Gastrocnemius medialis (tissue), 4 donors: ENCODE measurements at regions not wholly inside any gene's neighbourhood (a gene's known extent, or its start where the extent isn't known, plus 50 kb on each side); places are given as distances from the start of the nearest gene placed in this dataset.

Source experiments
- ATAC-seq, 2 donors: fragments of 150-250 bp; one replicate each; pipeline ENCODE4 v1.9.1; 2016
- DNase-seq, 2 donors: peaks; one replicate each; pipeline ENCODE4 v3.0.0-alpha.2; 2019
- H3K27ac ChIP-seq, 4 donors: fragments of 200-600 bp; sonication (generic); 1 replicate in 1 of 4; 2 replicates in 3 of 4; pipeline ENCODE4 v1.5.1; 2016 to 2018; ENCODE audit warnings: mild to moderate bottlenecking in 2 of 4, moderate library complexity in 1 of 4
- H3K27me3 ChIP-seq, 3 donors: fragments of 200-600 bp; sonication (generic) in 2 of 3; 1 replicate in 1 of 3; 2 replicates in 2 of 3; pipeline versions ENCODE4 v1.5.1 to v1.6.0; 2016 to 2019; ENCODE audit warnings: mild to moderate bottlenecking in 1 of 3, moderate library complexity in 1 of 3
- H3K36me3 ChIP-seq, 2 donors: fragments of 200-600 bp; sonication (generic) in 1 of 2; one replicate each; pipeline ENCODE4 v1.5.1; 2017 to 2018
- H3K4me1 ChIP-seq, 2 donors: fragments of 200-600 bp; sonication (generic) in 1 of 2; one replicate each; pipeline ENCODE4 v1.5.1; 2016 to 2017; ENCODE audit warnings: mild to moderate bottlenecking in 2 of 2
- H3K4me3 ChIP-seq, 4 donors: fragments of 200-600 bp; sonication (generic) in 3 of 4; 1 replicate in 1 of 4; 2 replicates in 3 of 4; pipeline ENCODE4 v1.5.1; 2016 to 2019; ENCODE audit warnings: mild to moderate bottlenecking in 2 of 4
- H3K9me3 ChIP-seq, 3 donors: fragments of 200-600 bp; sonication (generic) in 2 of 3; 1 replicate in 1 of 3; 2 replicates in 2 of 3; pipeline ENCODE4 v1.5.1; 2016 to 2019
- POLR2A ChIP-seq, 2 donors: fragments of 450-650 bp; IDR thresholded peaks; one replicate each; pipeline ENCODE4 v1.6.1; 2017; ENCODE audit warnings: antibody characterized with exemption in 2 of 2, mild to moderate bottlenecking in 2 of 2, moderate library complexity in 2 of 2
- in situ Hi-C, 4 donors: fragments of 200-750 bp; cut with MboI; loops; one replicate each; pipeline versions ENCODE4 v1.15.0 to v1.8.0; 2017; ENCODE audit warnings: low sequenced_read_pairs in 4 of 4
- intact Hi-C: fragments of 100-400 bp; cut with DNase I; formaldehyde crosslinking; loops from one replicate; pipeline ENCODE4 v1.15.1; 2023; ENCODE audit warnings: low total_unique reads
- TF ChIP-seq, protein P1 (sequence below), 5 experiments: fragments of 450-650 bp in 3 of 5; fragments of 200-600 bp in 2 of 5; sonication (generic) in 2 of 5; IDR thresholded peaks in 4 of 5; conservative IDR thresholded peaks in 1 of 5; 1 replicate in 4 of 5; 2 replicates in 1 of 5; pipeline ENCODE4 v1.5.1; 2016 to 2019; ENCODE audit warnings: antibody characterized with exemption in 5 of 5, mild to moderate bottlenecking in 3 of 5, moderate library complexity in 3 of 5

DNA sequence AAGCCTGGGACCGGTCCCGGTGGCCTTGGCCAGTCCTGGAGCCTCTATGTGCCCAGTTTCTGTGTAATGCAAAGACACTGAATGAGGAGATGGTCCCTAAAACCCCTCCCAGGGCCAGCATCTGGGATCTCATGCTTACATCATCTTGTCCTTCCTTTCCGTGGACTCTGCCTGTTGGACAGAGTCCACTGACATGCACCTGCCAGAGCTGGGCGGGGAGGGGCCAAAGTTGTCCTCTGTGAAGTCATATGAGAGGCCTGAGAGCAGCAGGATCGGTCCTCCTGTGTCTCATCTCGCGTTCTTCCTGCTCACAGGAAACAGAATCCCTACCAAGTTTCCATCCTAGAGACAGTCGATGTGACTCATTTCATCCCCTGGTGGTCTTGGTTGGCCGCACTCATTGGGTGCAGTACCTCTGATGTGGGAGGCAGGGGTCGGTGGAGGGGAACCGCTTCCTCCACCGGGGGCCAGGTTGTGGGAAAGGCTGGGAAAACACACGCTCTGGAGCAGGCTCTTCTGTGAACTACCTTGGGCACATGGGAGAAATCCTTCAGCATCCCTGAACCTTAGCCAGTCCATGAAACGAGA lies 389.6 kb upstream of the PODXL start:
- in situ Hi-C loops = loop anchor here in 3 of 4 donors (5.0 to 25.0 kb wide), 4 partner anchors 206 to 641 kb away; partner anchors contain the start of gene PLXNA4 (in 3 of the 3)
- ATAC-seq = no peak
- no peak for TF ChIP-seq POLR2A (IDR thresholded peaks at IDR 0.05)
- TF ChIP-seq, protein P1, sequence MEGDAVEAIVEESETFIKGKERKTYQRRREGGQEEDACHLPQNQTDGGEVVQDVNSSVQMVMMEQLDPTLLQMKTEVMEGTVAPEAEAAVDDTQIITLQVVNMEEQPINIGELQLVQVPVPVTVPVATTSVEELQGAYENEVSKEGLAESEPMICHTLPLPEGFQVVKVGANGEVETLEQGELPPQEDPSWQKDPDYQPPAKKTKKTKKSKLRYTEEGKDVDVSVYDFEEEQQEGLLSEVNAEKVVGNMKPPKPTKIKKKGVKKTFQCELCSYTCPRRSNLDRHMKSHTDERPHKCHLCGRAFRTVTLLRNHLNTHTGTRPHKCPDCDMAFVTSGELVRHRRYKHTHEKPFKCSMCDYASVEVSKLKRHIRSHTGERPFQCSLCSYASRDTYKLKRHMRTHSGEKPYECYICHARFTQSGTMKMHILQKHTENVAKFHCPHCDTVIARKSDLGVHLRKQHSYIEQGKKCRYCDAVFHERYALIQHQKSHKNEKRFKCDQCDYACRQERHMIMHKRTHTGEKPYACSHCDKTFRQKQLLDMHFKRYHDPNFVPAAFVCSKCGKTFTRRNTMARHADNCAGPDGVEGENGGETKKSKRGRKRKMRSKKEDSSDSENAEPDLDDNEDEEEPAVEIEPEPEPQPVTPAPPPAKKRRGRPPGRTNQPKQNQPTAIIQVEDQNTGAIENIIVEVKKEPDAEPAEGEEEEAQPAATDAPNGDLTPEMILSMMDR (IDR thresholded peaks at IDR 0.05 in 4 of 5, conservative IDR thresholded peaks at IDR 0.05 in 1 of 5) = no peak
- intact Hi-C loops = loop anchor here (1.0 to 10.0 kb wide), 4 partner anchors 119 to 636 kb away; no protein-coding TSS in a partner anchor
- no peaks in the 10 kb centered on the region for H3K9me3 ChIP-seq
- DNase-seq = no peak
- H3K4me3 ChIP-seq = peak overlapping the region in 1 of 4 donors; percentile 23
- no peaks in the 10 kb centered on the region for H3K27me3 ChIP-seq
- no peak overlapping the region for H3K27ac ChIP-seq
- H3K36me3 ChIP-seq = no peaks in the 10 kb centered on the region
- peaks cover 8 to 9% of the 10 kb centered on the region in 2 donors for H3K4me1 ChIP-seq

DNA sequence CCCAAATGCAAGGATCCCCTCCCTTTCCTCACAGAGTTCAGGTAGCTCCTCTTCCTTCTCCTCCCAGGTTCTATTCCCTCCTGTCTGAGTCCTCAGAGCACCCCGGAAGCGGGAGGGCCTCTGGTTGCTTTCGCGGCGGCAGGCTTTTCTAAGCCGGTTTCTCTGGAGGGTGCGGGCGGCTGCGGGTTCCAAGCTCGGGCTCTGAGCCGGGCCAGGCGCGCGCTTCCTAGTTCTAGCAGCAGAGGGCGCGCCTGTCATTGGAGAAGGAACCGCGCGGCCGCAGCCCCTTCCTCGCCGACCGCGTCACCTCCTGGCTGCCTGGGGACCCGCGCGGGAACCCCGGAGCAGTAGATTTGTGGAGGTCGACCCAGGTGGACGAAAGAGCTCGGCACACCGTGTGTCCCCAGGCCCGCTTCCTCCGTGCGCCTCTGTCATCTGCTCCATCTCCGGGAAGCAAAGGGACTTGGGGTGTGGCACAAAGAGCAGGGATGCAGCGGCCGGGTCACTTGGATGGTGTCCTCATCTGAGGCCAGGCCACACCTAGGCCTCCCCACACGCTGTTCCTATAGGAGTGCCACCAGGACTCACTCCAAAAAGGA lies 389.0 kb upstream of the PODXL start:
- Histone ChIP-seq H3K27me3 (no peaks in the 10 kb centered on the region), H3K36me3 (no peaks in the 10 kb centered on the region), H3K4me1 (peaks cover 8 to 9% of the 10 kb centered on the region in 2 donors), H3K4me3 (peak overlapping the region; percentile 23 to 46 (median 36)), H3K27ac (no peak overlapping the region), H3K9me3 (no peaks in the 10 kb centered on the region)
- no peak for TF ChIP-seq POLR2A (IDR thresholded peaks at IDR 0.05)
- TF ChIP-seq, protein P1 (IDR thresholded peaks at IDR 0.05 in 4 of 5, conservative IDR thresholded peaks at IDR 0.05 in 1 of 5) = peak; percentile 77 to 93 (median 85)
- DNase-seq (no peak), ATAC-seq (peak; percentile 33 to 55)
- in situ Hi-C loops (loop anchor here in 3 of 4 donors (5.0 to 25.0 kb wide), 4 partner anchors 207 to 642 kb away; partner anchors contain the start of gene PLXNA4 (in 3 of the 3)), intact Hi-C loops (loop anchor here (1.0 to 10.0 kb wide), 4 partner anchors 119 to 637 kb away; no protein-coding TSS in a partner anchor)

DNA sequence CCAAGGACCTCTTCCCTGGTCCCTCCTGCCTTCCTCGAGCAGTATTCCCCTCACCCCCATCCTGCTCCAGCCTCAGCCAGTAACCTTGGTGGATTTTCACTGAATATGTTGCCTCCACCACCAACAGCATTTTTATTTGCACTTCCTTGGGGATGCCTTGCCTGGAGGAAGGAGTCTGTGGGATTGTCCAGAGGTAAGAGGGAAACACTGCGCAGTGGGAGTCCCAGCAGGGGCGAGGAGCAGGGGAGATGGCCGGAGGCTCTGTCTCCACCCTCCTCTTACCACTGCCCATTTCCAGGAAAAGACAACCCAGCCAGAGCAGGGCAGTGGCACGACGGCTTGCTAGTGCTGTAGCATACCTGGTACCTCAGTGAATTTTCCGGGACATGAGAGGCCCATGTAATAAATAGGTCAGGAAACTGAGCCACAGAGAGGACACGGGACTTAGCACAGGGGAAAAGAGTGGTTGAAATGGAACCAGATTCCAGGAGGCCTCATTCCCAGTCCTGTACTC lies 388.2 kb upstream of the PODXL start:
- intact Hi-C loops = loop anchor here (1.0 to 10.0 kb wide), 4 partner anchors 120 to 638 kb away; no protein-coding TSS in a partner anchor
- in situ Hi-C loops = loop anchor here in 3 of 4 donors (5.0 to 25.0 kb wide), 4 partner anchors 208 to 643 kb away; partner anchors contain the start of gene PLXNA4 (in 3 of the 3)
- H3K9me3 ChIP-seq = no peaks in the 10 kb centered on the region
- H3K27ac ChIP-seq = no peak overlapping the region
- no peak for DNase-seq
- ATAC-seq = no peak
- H3K4me3 ChIP-seq = no peak overlapping the region
- no peaks in the 10 kb centered on the region for H3K27me3 ChIP-seq
- peaks cover 8 to 9% of the 10 kb centered on the region in 2 donors for H3K4me1 ChIP-seq
- TF ChIP-seq, protein P1 (IDR thresholded peaks at IDR 0.05 in 4 of 5, conservative IDR thresholded peaks at IDR 0.05 in 1 of 5) = no peak
- no peak for TF ChIP-seq POLR2A (IDR thresholded peaks at IDR 0.05)
- no peaks in the 10 kb centered on the region for H3K36me3 ChIP-seq

DNA sequence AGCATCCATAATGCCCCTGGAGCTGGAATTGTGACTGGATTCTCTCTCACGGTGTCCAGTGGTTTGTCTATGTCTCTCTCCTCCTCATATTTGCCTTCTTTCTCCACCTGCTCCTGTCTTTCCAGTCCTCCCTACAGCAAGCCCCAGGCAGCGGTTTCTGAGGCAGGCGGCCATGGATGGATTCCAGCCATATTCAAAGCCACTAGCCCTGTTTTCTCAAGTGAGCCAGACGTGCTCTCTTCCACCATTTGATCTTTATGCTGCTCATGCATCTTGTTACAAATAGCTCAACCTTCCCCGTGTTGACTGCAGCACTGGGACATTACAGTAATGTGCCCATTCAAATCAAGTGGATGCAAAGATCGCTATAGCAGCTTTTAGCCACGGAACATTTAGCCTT lies 387.2 kb upstream of the PODXL start:
- ATAC-seq (no peak), DNase-seq (no peak)
- H3K27me3 ChIP-seq = no peaks in the 10 kb centered on the region
- no peaks in the 10 kb centered on the region for H3K9me3 ChIP-seq
- TF ChIP-seq, protein P1 (IDR thresholded peaks at IDR 0.05 in 4 of 5, conservative IDR thresholded peaks at IDR 0.05 in 1 of 5) = no peak
- no peak for TF ChIP-seq POLR2A (IDR thresholded peaks at IDR 0.05)
- H3K36me3 ChIP-seq = no peaks in the 10 kb centered on the region
- no peak overlapping the region for H3K4me3 ChIP-seq
- intact Hi-C loops (loop anchor here (10.0 kb wide), 1 partner anchor 121 kb away; no protein-coding TSS in a partner anchor), in situ Hi-C loops (loop anchor here in 3 of 4 donors (10.0 to 25.0 kb wide), 3 partner anchors 319 to 644 kb away; partner anchors contain the start of gene PLXNA4 (in 3 of the 3))
- H3K4me1 ChIP-seq = peaks cover 8 to 9% of the 10 kb centered on the region in 2 donors
- no peak overlapping the region for H3K27ac ChIP-seq
